ENCODE measurements at regions not wholly inside any gene's neighbourhood (a gene's known extent, or its start where the extent isn't known, plus 50 kb on each side); places are given as distances from the start of the nearest gene placed in this dataset.

DNA sequence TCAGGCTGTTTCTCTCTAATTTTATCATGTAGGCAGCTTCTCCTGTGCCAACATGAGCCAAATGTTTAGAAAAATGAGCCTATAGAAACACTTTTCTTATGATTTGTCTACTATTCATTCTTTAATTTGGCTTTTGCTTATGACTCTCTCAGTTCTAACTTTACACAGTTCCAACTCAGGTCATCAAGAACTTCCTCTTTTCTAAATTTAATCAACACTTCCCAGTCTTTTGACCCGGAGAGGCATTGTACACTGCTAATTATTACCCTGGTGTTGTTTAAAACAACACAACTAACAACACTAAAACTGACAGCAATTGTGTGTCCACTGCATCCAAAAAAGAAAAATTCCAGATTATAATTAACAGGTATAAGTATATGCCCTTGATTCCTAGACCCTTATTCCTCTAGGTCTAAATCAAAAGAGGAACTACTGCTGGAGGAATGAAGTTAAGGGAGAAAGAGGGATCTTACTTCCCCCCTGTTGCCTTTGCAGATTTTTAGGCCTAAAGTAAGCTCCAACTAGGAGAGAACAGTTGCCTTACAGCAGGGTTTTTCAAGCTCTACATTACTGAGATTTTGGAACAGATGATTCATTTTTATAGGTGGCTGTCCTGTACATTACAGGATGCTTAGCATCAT, 332.2 kb upstream of the GOLIM4 start:
- no peak for DNase-seq

DNA sequence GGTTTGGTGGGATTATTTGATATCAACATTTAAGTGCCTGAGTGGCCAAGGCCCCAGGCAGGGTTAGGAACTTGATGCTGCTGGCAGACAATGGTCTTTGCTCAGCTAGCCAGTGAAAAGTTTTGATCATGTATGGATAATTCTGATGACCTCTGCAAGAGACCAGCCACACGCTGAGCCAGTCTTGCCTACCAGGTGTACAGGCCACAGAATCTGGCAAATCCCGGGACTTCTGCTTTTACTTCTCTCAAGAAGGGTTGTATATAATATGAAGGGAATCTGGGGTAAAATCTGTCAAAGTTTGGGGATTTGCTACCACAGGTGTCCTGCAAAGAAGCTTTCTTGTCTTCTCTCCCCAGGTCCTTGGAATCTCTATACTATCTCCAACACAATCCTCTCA, 331.4 kb upstream of the GOLIM4 start:
- no peak for DNase-seq

DNA sequence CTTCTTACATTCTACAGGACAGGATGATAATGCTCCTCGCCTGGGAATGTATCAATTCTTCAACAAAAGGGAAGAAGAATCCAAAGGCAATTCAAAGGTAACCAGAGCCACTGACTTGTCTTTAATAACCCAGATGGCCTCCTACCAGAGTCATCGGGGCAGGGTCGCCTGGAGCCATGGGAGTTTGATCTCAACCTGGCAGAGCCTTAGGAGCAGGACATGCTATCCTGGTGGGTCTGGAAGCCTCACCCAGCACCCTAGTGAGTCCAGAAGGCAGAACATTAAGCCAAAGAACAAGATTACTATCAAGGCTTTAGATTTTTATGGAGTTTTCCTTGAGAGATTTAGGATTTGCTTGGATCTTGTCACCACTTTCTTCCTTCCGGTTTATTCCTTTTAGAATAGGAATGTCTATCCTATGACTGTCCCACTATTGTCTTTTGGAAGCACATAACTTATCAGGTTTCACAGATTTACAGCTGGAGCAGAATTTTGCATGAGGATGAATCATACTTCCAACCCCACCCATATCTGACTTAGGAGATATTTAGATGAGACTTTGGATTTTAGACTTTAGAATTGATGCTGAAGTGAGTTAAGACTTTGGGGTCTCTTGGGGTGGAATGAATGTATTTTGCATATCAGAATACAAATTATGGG, 330.3 kb upstream of the GOLIM4 start:
- DNase-seq: no peak

DNA sequence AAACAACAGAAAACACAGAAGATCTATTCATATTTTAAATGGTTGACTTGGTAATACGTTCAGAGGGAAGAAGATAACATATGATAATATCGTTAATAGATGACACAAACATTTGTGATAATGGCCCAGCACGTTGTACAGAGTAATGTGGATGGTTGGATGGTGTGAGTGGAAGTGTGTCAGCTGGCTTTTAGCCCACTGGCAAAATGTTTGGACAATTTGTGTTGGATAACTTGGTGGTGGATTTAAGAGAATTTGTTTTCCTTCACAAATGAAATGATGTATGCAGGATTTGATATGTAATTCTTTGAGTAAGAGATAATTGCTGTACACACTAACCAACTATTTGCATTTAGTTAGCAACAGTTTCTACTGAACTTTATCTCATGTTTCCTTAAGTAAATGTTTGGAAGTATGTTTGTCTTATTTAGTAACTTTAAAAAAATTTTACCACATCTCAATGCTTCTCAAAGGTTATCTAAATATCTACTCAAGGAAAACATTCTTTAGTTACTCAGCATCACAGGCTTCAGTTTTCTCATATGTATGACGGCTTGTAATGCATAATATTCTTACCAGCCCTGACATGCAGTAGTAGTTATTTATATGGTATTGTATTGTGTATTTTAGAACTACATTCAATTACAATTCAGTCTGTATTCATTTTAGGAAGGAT, 328.5 kb upstream of the GOLIM4 start:
- DNase-seq: no peak

DNA sequence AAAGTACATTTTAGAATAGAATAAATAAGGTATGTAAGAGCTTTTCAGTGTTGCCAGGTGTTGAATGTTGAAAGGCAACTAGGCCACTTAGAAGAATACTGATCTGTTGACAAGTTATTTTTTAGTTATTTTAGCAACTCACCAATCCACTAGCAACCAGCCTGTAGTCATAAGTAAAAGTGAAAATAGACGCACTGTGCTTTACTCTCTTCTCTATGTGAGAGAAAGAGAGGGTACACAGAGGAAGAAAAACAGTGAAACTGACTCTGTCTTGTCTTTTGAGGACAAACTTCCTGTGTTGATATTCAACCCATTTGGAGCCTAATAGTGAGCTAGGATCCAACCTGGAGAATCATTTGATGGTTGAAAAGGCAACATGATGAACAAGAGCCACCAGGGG, 327.1 kb upstream of the GOLIM4 start:
- DNase-seq: no peak

DNA sequence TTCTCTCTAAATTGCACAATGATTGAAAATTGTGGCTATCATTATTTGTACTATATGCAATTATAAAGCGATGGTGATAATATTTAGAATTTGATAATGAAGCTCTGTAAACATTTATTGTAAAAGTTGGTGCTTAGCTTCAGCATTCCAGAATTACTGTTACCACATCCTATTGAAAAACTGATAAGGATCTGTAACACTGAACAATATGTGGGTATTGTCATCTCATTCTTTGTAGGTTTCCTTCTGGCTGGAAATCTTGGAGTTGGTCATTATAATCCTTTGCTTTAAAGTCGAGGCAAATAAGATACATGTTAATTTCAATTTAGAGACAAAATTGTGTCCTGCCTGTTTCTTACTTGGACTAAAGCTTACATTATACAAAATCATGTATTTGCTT, 323.4 kb upstream of the GOLIM4 start:
- DNase-seq: no peak

DNA sequence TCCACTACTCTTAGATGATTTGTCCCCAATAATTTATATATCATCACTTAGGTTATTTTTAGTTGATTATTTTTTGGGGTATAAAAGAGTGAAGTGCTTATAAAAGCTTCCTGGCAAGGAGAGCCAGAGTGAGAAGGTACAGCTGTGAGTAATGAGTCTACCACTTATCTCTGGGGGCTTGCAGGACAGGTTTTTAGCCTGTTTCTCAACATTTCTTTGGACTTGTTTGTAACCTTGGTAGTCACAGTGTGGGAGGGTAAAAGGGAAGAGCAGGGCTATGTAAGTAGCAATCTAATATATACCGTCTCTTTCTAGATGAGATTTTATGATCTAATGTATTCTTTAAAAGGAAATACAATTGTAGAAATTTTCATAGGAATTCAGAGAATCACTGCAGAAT, 321.3 kb upstream of the GOLIM4 start:
- DNase-seq: no peak

DNA sequence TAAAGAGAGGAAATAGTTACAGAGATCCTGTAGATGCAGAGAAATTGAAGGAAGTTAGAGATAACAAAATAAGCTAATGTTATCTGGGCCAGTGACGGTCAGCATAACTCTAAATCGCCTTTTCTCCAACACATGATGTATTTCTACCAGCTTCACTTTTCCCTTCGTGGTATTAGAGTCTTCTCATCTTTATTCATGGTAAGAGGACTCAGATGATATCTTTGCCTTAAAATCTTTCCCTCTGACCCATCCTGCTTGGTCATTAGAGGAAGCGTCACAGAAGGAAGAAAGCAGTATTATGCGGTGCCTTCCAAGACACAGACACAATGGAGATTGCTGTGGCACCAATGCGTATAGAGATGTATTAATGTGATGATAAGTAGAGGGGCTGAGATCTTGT, 320.7 kb upstream of the GOLIM4 start:
- DNase-seq: no peak

DNA sequence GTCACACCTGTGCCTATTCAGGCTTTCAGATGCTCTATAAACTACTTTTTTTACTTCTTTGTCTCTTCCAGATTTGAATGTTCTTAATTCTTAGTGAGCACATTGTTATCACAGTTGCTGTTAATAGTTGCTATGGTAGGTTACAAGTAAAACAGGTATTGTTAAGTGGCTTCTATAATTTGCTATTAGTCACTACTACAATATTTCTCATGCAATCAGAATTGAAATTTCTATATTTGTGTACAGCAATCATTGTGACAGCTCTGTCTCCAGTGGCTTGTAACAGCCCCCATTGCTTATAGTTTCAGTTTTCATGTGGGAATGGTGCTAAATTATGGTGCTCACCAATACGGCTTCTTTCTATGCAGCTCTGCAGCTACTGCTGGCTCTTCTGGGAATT, 318.4 kb upstream of the GOLIM4 start:
- no peak for DNase-seq

DNA sequence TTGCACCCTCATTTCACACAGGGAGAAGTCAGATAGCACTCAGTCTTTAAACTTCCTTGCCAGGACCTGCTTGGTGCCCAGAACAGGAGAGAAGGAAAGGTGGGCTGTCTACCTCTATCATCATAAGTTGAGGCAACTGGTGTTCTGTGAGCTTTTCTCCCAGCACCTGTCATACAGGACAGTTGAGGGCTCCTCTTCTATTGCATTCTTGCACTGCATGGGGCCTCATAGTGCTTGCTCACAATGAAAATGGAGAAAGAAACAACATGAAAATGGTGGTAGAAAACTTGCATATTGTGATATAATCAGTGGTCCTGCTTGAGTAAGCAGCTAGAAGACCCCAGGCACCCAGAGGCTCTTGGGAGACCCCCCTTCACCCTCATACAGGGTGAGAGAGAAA, 311.7 kb upstream of the GOLIM4 start:
- no peak for DNase-seq

DNA sequence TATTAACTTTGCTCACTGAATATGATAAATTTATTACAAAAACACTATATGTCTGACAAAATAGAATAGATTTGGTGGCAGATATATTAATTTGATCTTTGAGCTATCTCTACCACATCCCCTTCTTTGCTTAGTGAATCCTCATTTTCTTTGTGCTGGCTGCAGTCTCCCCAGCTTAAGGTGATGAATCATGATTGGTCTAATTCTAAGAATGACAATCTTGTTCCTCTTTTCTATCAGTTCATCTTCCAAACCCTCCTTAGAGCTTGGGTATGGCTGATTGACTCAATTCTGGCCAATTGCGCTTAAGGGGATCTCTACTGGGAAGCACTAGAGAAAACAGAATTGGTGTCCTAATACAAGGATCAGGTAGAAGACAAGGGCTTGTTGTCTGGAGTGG, 309.6 kb upstream of the GOLIM4 start:
- DNase-seq: no peak

DNA sequence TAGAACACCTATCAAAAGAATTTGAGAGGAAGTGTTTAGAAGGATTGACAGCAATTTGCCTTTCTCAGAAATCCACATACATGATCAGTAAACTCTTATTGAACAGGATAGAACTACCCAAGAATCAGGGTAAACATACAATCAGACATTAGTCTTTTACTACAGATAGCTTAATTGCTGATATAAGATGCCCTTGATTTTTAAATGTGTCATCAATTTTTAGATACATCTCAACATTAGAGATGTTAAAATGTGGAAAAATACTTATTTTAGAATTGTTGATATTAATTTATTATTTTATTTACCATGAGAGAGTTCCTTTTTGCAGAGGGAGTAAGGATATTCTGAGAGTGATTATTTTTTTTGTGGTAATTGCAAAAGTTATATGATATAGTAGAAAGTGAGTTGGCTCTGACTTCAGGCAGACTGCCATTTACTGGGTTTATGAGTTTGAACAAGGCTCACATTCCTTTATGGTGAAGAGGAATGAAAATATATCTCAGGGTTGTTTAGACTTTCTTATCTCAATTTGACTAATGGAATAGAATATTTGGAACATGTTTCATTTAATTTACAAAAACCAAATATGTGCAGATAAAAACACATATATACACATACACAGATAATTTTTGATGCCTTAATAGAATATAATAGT, 302.8 kb upstream of the GOLIM4 start:
- no peak for DNase-seq

DNA sequence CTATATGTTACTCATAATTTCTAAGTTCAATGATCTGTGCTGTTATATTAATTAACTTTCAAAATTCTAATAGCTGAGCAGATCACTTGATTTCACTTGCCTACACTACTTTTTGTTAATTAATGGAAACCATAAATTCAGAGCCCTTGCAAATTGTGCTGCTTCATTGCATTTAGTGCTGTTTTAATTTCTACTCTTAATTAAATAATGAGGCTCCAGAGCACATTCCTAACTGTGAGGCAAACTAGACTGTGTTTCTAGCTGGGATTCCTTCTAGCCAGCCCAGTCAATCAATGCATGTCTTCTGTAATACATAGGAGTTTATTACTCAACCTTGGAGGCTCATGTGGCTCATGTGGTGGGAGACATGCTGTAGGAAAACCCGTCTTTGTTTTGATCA, 301.1 kb upstream of the GOLIM4 start:
- no peak for DNase-seq

DNA sequence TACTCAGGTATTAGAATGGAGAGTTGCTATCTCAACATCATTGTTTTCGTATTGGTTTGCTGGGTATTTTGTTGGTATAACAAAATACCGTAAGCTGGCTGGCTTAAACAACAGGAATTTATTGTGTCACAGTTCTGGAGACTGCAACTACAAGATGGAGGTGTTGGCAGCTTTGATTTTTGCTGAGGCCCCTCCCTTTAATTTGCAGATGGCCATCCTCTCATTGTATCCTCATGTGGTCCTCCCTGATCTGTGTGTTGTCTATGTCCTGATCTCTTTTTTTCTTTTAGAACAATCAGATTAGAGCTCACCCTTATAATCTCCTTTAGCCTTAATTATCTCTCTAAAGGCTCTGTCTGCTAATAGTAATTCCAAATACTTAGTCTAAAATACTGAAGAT, 299.8 kb upstream of the GOLIM4 start:
- no peak for DNase-seq

DNA sequence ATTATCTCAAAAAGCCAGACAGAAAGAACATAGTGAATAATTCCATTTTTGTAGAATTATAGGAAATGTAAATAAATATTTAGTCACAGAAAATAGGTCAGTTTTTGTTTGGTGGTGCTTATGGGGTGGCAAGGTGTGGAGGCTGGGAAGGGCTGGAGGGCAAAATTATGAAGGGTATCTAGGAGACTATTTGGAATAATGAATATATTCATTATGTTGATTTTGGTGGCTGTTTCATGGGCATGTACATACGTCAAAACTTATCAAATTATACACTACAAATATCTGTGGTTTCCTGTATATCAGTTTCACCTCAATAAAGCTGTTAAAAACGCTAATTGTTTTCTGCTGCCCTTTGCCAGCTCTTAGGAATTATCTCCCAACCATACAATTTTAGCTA, 298.7 kb upstream of the GOLIM4 start:
- no peak for DNase-seq

DNA sequence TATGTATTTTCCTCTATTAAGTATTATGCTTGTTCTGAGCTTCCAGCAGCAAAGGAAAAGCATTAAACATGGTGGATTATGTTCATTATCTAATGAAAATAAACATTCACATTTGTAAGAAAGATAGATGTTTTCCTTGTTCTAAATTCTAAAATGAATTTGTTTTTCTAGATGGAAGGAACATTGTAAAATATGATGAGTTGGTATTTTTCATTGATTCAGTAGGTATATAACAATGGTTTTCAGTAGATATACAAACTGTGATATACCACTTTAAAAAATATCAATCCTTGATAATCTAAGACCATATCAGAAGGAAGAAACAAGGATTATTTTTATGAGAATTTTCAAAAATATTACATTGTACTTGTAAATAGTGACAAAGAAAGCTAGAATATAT, 290.6 kb upstream of the GOLIM4 start:
- no peak for DNase-seq

DNA sequence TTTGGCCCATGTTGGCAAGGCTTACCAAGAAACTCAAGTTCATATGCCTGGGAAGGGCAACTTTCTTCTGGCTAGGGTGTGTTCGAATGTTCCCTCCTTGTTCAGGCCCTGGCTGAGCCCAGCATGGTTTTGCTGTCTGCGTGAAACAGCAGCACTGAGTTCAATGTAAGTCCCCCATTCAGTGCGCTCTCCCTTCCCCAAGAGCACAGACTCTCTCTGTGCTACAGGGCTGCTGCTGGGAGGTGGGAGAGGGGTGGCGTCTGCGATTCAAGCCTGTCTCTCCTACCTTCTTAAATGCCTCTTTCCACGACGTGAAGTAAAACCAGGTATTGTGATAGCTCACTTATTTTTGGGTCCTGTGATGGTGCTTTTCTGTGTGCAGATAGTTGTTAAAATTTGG, 289.3 kb upstream of the GOLIM4 start:
- no peak for DNase-seq

DNA sequence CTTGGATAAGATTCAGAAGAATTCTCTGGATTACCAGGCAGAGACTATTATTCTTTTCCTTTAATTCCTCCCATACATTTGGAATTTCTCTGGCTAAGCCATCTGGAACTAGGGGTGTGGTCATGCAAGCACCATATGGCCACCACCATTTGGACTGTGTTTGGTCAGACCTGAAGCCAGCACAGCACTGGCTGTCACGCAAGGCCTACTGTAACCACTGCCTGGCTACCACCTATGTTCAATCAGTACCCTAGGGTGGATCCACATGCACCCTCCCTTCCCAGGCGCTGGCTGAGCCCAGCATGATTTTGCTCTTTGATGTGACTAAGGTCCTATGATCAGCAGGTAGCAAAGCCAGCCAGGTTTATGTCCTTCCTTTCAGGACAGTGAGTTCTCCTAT, 287.8 kb upstream of the GOLIM4 start:
- peak; percentile 60 for DNase-seq

DNA sequence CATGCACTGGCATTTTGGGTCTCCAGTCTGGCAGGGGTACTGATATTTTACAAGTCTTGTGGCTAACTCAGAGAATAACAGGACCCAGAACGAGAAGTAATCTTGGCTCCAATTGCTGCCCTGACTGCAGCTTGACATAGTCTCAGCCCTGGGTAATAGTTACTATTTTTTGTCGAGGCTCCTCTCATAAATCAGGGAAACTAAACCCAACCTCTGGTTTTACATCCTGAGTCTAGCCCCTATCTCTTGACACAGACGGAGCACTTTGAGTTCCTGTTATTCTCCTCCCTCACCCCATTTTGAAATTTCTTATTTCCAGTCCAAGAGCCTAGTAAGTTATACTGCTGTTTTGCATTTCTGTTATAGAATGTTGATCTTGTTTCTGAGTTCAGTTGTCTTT, 276.1 kb upstream of the GOLIM4 start:
- DNase-seq: no peak

DNA sequence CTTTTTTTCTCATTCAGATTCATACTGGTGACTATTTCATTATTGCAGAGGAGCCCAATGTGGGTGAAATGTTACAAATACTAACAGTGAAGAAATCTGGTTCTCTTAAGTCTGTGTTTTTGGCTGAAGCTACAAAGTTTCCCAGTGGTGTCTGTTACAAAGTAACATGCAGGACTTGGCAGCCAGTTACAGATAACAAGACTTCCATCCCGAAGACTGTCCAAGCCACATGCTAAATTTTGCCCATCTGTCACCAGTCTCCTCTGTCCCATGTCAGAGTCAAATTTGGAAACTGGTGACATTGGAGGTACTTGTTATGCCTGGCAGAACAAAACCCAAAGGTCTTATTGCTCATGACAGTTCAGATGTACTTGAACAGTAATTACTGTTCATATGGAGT, 269.2 kb upstream of the GOLIM4 start:
- DNase-seq: peak; percentile 45

DNA sequence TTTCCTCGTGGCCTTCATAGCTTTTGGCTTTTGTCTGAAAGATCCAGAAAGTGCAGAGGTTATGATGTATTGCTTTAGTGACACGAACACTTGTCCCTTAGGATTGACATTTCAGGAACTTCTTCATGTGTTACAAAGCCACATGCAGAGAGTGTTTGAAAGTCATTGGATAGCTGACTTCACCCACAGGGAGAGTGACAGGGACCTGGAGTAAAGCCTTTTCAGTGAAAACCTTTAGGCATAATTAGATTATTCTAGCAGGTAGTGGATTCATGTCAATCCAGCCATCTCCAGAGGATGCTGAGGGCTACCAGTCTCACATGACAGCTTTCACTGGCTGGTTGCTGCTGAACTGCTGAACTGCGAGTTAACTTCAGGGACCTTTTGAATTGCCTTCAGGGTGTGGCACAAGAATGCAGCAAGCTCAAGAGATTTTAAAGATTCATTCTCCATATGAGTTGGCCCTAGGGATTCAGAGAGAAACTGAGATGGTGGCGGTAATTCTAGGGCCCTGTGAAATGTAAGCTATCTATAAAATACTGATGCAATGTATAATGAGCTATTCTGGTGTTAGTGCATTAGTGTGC, 267.0 kb upstream of the GOLIM4 start:
- DNase-seq: no peak

DNA sequence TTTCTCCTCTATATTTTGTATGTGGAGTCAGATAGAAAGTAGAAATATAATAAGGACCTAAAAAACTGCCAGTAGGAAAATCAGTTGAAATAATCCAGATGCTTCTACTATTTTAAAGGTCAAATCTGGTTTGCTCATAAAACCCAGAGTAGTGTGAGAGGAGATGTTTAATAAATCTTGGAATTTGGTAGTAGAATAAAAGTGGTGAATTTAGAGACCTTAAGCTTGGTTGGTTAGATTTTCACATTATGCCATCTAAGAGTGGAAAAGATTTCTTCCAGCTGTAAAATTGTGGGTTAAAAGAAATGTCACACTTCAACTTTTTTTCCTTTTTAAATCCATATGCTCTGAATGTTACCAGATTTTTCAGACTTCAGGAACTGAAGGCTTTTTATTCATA, 266.4 kb upstream of the GOLIM4 start:
- no peak for DNase-seq

DNA sequence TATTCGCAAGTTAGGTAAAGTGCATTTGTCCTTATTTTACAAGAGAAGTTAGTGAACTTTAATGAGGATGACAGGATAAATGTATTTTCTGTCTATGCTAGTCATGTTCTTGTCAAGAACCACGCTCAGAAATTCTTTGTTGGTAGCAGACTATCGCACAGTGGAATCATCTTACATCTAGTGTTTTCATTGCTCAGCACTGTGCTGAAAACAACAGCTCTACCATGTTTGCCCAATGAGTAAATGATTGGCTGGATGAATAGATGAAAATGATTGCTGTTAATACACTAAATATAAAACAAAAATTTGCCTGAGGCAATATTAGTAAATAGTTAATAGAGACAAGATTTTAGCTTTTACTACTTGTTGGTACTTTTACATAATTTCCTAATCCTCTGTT, 265.3 kb upstream of the GOLIM4 start:
- no peak for DNase-seq

All from DMS 273 treated with DMSO at 0.1 percent for 48 hours (cell line).